Endothelial cell of umbilical vein (primary cell): ENCODE measurements at regions not wholly inside any gene's neighbourhood (a gene's known extent, or its start where the extent isn't known, plus 50 kb on each side); places are given as distances from the start of the nearest gene placed in this dataset.

Source experiments
- EZH2 ChIP-seq: IDR thresholded peaks from 2 replicates; pipeline ENCODE4 v1.6.1; 2012; ENCODE audit warnings: borderline replicate concordance, low read depth, mild to moderate bottlenecking, moderate library complexity, low read length, inconsistent platforms; ENCODE audit not compliant: severe bottlenecking
- FOS ChIP-seq: IDR thresholded peaks from 2 replicates; pipeline ENCODE4 v1.6.1; 2011; ENCODE audit warnings: mild to moderate bottlenecking, low read length, moderate library complexity, borderline replicate concordance; ENCODE audit not compliant: insufficient read depth
- GATA2 ChIP-seq: IDR thresholded peaks from 2 replicates; pipeline ENCODE4 v1.7.0; 2011; ENCODE audit warnings: low read depth, mild to moderate bottlenecking, moderate library complexity, mixed read lengths, low read length; ENCODE audit not compliant: insufficient read length, insufficient read depth
- POLR2A ChIP-seq: IDR thresholded peaks from 2 replicates; pipeline ENCODE4 v1.6.1; 2012; ENCODE audit warnings: low read depth, mild to moderate bottlenecking, control low read depth, low read length
- POLR2AphosphoS5 ChIP-seq: IDR thresholded peaks from 2 replicates; pipeline ENCODE4 v1.6.1; 2012; ENCODE audit warnings: low read depth, mild to moderate bottlenecking, control low read depth, low read length, moderate library complexity; ENCODE audit not compliant: insufficient read depth
- TF ChIP-seq, protein P1 (sequence below), 2 donors: IDR thresholded peaks; 1 replicate in 1 of 2; 2 replicates in 1 of 2; pipeline ENCODE4 v1.5.1; 2011; ENCODE audit warnings: low read length in 2 of 2, mild to moderate bottlenecking in 2 of 2, moderate library complexity in 2 of 2, control low read depth in 1 of 2, inconsistent platforms in 1 of 2, low read depth in 1 of 2; ENCODE audit not compliant: insufficient read depth in 1 of 2; ENCODE audit errors: extremely low read depth in 1 of 2
- TF ChIP-seq, protein P2 (sequence below): IDR thresholded peaks from 2 replicates; pipeline ENCODE4 v1.6.1; 2011; ENCODE audit not compliant: insufficient read depth, insufficient read length

DNA sequence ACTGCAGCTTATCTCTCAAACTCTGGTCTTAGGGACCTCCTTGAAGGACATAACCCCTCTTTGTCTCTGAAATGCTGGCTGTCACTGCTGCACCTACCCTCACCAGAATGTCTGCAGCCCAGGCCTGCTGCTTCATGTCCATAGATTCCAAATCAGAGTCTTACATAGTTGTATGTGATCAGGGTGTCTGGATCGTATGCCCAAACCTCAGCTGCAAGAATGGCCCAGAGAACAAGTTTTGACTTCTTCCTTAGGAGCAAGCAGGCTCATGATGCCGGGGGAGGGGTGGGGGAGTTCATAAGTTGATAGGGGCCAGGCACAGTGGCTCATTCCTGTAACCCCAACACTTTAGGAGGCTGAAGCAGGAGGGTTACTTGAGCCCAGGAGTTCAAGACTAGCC is 55.8 kb upstream of the RMDN2 start:
- TF ChIP-seq EZH2: no peak
- TF ChIP-seq POLR2AphosphoS5: no peak
- TF ChIP-seq, protein P1, sequence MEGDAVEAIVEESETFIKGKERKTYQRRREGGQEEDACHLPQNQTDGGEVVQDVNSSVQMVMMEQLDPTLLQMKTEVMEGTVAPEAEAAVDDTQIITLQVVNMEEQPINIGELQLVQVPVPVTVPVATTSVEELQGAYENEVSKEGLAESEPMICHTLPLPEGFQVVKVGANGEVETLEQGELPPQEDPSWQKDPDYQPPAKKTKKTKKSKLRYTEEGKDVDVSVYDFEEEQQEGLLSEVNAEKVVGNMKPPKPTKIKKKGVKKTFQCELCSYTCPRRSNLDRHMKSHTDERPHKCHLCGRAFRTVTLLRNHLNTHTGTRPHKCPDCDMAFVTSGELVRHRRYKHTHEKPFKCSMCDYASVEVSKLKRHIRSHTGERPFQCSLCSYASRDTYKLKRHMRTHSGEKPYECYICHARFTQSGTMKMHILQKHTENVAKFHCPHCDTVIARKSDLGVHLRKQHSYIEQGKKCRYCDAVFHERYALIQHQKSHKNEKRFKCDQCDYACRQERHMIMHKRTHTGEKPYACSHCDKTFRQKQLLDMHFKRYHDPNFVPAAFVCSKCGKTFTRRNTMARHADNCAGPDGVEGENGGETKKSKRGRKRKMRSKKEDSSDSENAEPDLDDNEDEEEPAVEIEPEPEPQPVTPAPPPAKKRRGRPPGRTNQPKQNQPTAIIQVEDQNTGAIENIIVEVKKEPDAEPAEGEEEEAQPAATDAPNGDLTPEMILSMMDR (IDR thresholded peaks at IDR 0.05; ENCODE audit: extremely low read depth in 1 of 2, insufficient read depth in 1 of 2, low read depth in 1 of 2, low read length in 2 of 2): no peak
- TF ChIP-seq POLR2A: no peak
- TF ChIP-seq, protein P2, sequence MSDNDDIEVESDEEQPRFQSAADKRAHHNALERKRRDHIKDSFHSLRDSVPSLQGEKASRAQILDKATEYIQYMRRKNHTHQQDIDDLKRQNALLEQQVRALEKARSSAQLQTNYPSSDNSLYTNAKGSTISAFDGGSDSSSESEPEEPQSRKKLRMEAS: no peak
- no peak for TF ChIP-seq FOS
- TF ChIP-seq GATA2: no peak
